ENCODE measurements at regions not wholly inside any gene's neighbourhood (a gene's known extent, or its start where the extent isn't known, plus 50 kb on each side); places are given as distances from the start of the nearest gene placed in this dataset.

DNA sequence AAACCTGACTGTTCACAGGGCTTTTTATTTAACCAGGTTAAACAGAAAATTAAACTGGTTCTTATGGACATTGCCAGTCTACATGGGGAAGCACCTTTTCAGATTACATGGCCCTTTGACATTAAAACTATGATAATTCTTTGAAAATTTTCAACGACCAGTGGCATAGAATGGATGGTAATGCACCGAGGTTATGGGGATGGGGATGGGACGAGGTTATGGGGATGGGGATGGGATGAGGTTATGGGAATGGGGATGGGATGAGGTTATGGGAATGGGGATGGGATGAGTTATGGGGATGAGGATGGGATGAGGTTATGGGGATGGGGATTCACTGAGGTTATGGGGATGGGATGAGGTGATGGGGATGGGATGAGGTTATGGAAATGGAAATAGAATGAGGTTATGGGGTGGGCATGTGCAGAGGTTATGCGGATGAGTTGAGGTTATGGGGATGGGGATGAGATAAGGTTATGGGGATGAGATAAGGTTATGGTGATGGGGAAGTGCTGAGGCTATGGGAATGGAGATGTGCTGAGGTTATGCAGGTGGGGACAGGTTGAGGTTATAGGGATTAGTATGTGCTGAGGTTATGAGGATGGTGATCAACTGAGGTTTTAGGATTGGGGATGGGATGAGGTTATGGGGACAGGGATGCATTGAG lies 541.9 kb downstream of the CDH26 start:
- intact Hi-C loops (cut with DNase I) = loop anchor here in 1 of 4 donors (10.0 kb wide), 1 partner anchor 55 kb away; no protein-coding TSS in a partner anchor
- H3K27ac ChIP-seq (ENCODE audit: low read length) = no peak overlapping the region
- H3K9me3 ChIP-seq (ENCODE audit: control insufficient read depth, low read length) = no peaks in the 10 kb centered on the region
- 86% methylated on average over 4 of the region's 4 CpGs for WGBS
- DNase-seq (no peak), ATAC-seq (no peak)
- H3K27me3 ChIP-seq (ENCODE audit: control insufficient read depth, insufficient read depth) = no peaks in the 10 kb centered on the region
- H3K4me1 ChIP-seq (ENCODE audit: control insufficient read depth, insufficient read depth, low read length) = no peaks in the 10 kb centered on the region
- no peak overlapping the region for H3K4me3 ChIP-seq (ENCODE audit: low read length)

DNA sequence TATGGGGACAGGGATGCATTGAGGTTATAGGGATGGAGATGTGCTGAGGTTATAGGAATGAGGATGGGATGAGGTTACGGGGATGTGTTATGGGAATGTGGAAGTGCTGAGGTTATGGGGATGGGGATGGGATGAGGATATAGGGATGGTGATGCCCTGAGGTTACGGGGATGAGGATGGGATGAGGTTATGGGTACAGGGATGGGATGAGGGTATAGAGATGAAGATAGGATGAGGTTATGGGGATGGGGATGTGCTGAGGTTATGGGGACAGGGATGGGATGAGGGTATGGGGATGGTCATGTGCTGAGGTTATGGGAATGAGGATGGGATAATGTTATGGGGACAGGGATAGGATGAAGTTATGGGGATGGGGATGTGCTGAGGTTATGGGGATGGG lies 542.8 kb downstream of the CDH26 start:
- WGBS = 94% methylated on average over 2 of the region's 2 CpGs
- no peak for ATAC-seq
- H3K4me1 ChIP-seq (ENCODE audit: control insufficient read depth, insufficient read depth, low read length) = no peaks in the 10 kb centered on the region
- no peak overlapping the region for H3K4me3 ChIP-seq (ENCODE audit: low read length)
- no peaks in the 10 kb centered on the region for H3K27me3 ChIP-seq (ENCODE audit: control insufficient read depth, insufficient read depth)
- intact Hi-C loops (cut with DNase I) = loop anchor here in 1 of 4 donors (10.0 kb wide), 1 partner anchor 56 kb away; no protein-coding TSS in a partner anchor
- H3K27ac ChIP-seq (ENCODE audit: low read length) = no peak overlapping the region
- no peak for DNase-seq
- no peaks in the 10 kb centered on the region for H3K9me3 ChIP-seq (ENCODE audit: control insufficient read depth, low read length)

DNA sequence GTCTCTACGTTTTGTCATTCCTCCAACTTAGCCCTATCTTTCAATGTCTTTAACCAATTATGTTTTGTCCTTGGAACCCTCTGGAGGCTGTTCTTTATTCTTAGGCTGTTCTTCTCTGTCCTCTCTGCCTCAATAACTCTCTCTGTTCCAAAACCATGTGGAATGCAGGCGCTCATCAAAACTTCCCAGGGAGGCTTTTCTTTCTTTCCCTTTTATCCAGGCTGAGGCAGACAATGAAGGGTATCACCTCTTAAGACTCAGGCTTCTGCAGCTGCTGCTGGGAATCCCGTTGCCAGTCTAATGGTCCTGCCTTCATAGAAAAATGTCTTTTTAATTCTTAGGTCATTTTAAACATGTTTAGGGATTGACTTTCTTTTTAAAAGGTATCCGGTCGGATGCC lies 544.7 kb downstream of the CDH26 start:
- Histone ChIP-seq H3K27ac (ENCODE audit: low read length) (no peak overlapping the region), H3K27me3 (ENCODE audit: control insufficient read depth, insufficient read depth) (no peaks in the 10 kb centered on the region), H3K9me3 (ENCODE audit: control insufficient read depth, low read length) (no peaks in the 10 kb centered on the region), H3K4me1 (ENCODE audit: control insufficient read depth, insufficient read depth, low read length) (no peaks in the 10 kb centered on the region), H3K4me3 (ENCODE audit: low read length) (no peak overlapping the region)
- ATAC-seq = no peak
- intact Hi-C loops (cut with DNase I) = loop anchor here in 1 of 4 donors (10.0 kb wide), 1 partner anchor 58 kb away; no protein-coding TSS in a partner anchor
- 79% methylated on average over 5 of the region's 5 CpGs for WGBS
- no peak for DNase-seq

DNA sequence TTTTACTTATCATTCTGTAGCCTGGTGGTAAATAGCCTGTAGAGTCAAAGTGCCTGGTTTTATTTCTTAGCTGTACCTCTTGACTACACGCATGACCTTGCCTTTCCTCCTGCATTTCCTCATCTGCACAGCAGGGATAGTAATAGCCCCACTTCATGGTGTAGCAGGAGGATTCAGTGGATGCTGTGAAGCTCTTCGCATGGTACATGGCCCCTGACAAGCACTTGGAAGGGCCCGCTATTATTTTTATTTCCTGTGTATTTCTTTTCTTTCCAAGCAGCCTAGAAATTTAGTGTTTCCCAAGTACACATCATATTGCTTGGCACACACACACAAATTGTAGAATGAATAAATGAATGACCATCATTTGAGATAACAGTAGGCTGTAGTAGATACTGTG lies 547.2 kb downstream of the CDH26 start:
- WGBS = 59% methylated on average over 3 of the region's 3 CpGs

GRCh38 chr20:60506061-60506460 lies 547.8 kb downstream of the CDH26 start:
- H3K4me3 ChIP-seq (ENCODE audit: low read length) = no peak overlapping the region
- H3K27me3 ChIP-seq (ENCODE audit: control insufficient read depth, insufficient read depth) = no peaks in the 10 kb centered on the region
- 87% methylated on average over 3 of the region's 3 CpGs for WGBS
- intact Hi-C loops (cut with DNase I) = loop anchor here in 1 of 4 donors (10.0 kb wide), 1 partner anchor 61 kb away; no protein-coding TSS in a partner anchor
- no peak for DNase-seq
- H3K4me1 ChIP-seq (ENCODE audit: control insufficient read depth, insufficient read depth, low read length) = no peaks in the 10 kb centered on the region
- no peak for ATAC-seq
- H3K27ac ChIP-seq (ENCODE audit: low read length) = no peak overlapping the region
- H3K9me3 ChIP-seq (ENCODE audit: control insufficient read depth, low read length) = no peaks in the 10 kb centered on the region

More for the DNA sequence above, 547.2 kb downstream of the CDH26 start:
- DNase-seq (no peak), ATAC-seq (no peak)
- intact Hi-C loops (cut with DNase I) = loop anchor here in 1 of 4 donors (10.0 kb wide), 1 partner anchor 61 kb away; no protein-coding TSS in a partner anchor
- Histone ChIP-seq H3K9me3 (ENCODE audit: control insufficient read depth, low read length) (no peaks in the 10 kb centered on the region), H3K4me1 (ENCODE audit: control insufficient read depth, insufficient read depth, low read length) (no peaks in the 10 kb centered on the region), H3K4me3 (ENCODE audit: low read length) (no peak overlapping the region), H3K27me3 (ENCODE audit: control insufficient read depth, insufficient read depth) (no peaks in the 10 kb centered on the region), H3K27ac (ENCODE audit: low read length) (no peak overlapping the region)

DNA sequence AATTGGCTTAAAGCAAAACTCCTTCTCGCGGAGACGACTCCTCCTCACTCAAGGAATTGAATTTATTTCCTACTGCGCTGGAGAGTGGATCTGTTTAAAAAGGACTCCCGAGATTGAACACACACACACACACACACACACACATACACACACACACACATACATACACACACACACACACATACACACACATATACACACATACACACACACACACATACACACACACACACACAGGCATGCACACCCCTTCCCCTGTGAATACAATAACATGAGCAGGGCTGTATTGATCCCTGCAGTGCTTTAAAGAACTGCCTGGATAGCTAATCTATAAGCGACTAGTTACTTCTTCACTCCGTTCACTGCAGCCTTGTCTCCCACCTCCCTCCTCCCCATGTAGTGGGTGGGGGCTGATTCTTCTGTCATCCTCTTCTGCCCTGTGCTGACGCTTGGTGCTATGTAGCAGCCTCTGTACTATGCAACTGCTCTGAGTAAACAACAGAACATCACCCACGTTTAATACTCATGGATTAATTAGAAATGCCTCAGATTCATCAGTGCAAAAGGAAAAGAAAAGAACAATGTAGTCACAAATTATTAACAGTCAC lies 549.0 kb downstream of the CDH26 start:
- intact Hi-C loops (cut with DNase I) = loop anchor here in 1 of 4 donors (10.0 kb wide), 1 partner anchor 62 kb away; no protein-coding TSS in a partner anchor
- WGBS = 56% methylated on average over 9 of the region's 9 CpGs
- Histone ChIP-seq H3K27me3 (ENCODE audit: control insufficient read depth, insufficient read depth) (no peaks in the 10 kb centered on the region), H3K9me3 (ENCODE audit: control insufficient read depth, low read length) (no peaks in the 10 kb centered on the region), H3K4me1 (ENCODE audit: control insufficient read depth, insufficient read depth, low read length) (no peaks in the 10 kb centered on the region), H3K4me3 (ENCODE audit: low read length) (no peak overlapping the region), H3K27ac (ENCODE audit: low read length) (no peak overlapping the region)
- ATAC-seq (no peak), DNase-seq (no peak)

- intact Hi-C loops (cut with DNase I) = loop anchor here in 1 of 4 donors (10.0 kb wide), 1 partner anchor 65 kb away; no protein-coding TSS in a partner anchor
- H3K9me3 ChIP-seq (ENCODE audit: control insufficient read depth, low read length) = no peaks in the 10 kb centered on the region
- DNase-seq (no peak), ATAC-seq (no peak)
- 81% methylated on average over 4 of the region's 4 CpGs for WGBS
- H3K27ac ChIP-seq (ENCODE audit: low read length) = no peak overlapping the region
- H3K4me3 ChIP-seq (ENCODE audit: low read length) = no peak overlapping the region
- H3K27me3 ChIP-seq (ENCODE audit: control insufficient read depth, insufficient read depth) = no peaks in the 10 kb centered on the region
- H3K4me1 ChIP-seq (ENCODE audit: control insufficient read depth, insufficient read depth, low read length) = no peaks in the 10 kb centered on the region
These were observed 551.2 kb downstream of the CDH26 start for GRCh38 chr20:60509407-60509806.

GRCh38 chr20:60510356-60510755 lies 552.1 kb downstream of the CDH26 start:
- Histone ChIP-seq H3K4me3 (ENCODE audit: low read length) (no peak overlapping the region), H3K4me1 (ENCODE audit: control insufficient read depth, insufficient read depth, low read length) (no peaks in the 10 kb centered on the region), H3K9me3 (ENCODE audit: control insufficient read depth, low read length) (no peaks in the 10 kb centered on the region), H3K27me3 (ENCODE audit: control insufficient read depth, insufficient read depth) (no peaks in the 10 kb centered on the region), H3K27ac (ENCODE audit: low read length) (no peak overlapping the region)
- ATAC-seq = no peak
- DNase-seq = no peak
- intact Hi-C loops (cut with DNase I) = no loop called here
- 73% methylated on average over 4 of the region's 4 CpGs for WGBS

DNA sequence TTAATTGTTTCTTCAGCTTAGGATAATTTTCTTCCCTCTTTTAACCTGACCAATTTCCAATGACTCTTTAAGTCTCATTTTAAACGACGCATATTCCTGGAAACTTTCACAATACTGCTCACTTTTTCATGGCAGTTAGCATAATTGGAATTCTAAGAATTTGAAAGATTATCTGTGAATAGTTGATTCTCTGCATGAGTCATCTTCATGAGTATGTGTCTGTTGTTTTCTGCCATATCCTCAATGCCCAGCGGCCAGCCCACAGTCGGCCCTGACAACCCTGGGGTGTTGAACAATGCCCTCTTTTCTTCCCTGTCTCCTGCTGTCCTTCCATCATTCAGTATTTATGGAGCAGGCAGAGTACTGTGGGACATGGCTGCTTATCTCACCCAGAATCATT lies 554.2 kb downstream of the CDH26 start:
- WGBS = 46% methylated on average over 4 of the region's 4 CpGs
- Histone ChIP-seq H3K27me3 (ENCODE audit: control insufficient read depth, insufficient read depth) (no peaks in the 10 kb centered on the region), H3K4me3 (ENCODE audit: low read length) (no peak overlapping the region), H3K27ac (ENCODE audit: low read length) (no peak overlapping the region), H3K9me3 (ENCODE audit: control insufficient read depth, low read length) (no peaks in the 10 kb centered on the region), H3K4me1 (ENCODE audit: control insufficient read depth, insufficient read depth, low read length) (no peaks in the 10 kb centered on the region)
- no peak for DNase-seq
- no peak for ATAC-seq
- intact Hi-C loops (cut with DNase I) = no loop called here

DNA sequence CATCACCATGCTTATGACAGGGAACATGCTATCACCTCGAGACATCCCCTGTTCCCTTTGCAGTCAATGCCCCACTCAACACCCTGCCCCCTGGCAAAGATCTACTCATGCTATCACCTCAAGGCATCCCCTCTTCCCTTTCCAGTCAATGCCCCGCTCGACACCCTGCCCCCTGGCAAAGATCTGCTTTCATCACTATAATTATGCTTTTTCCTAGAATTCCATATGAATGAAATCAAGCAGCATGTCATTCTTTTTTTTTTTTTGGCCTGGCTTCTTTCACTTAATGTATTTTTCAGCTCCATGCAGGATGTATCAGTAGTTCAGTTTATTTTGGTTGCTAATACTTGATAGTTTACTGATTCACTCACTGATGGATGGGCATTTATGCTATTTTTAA lies 554.9 kb downstream of the CDH26 start:
- Histone ChIP-seq H3K27ac (ENCODE audit: low read length) (no peak overlapping the region), H3K4me1 (ENCODE audit: control insufficient read depth, insufficient read depth, low read length) (no peaks in the 10 kb centered on the region), H3K9me3 (ENCODE audit: control insufficient read depth, low read length) (no peaks in the 10 kb centered on the region), H3K27me3 (ENCODE audit: control insufficient read depth, insufficient read depth) (no peaks in the 10 kb centered on the region), H3K4me3 (ENCODE audit: low read length) (no peak overlapping the region)
- WGBS = 39% methylated on average over 3 of the region's 3 CpGs
- DNase-seq (no peak), ATAC-seq (no peak)
- intact Hi-C loops (cut with DNase I) = no loop called here

- no peak for ATAC-seq
- DNase-seq = no peak
- H3K4me1 ChIP-seq (ENCODE audit: control insufficient read depth, insufficient read depth, low read length) = no peaks in the 10 kb centered on the region
- 81% methylated on average over 2 of the region's 2 CpGs for WGBS
- no peak overlapping the region for H3K4me3 ChIP-seq (ENCODE audit: low read length)
- no peaks in the 10 kb centered on the region for H3K27me3 ChIP-seq (ENCODE audit: control insufficient read depth, insufficient read depth)
- intact Hi-C loops (cut with DNase I) = no loop called here
- no peaks in the 10 kb centered on the region for H3K9me3 ChIP-seq (ENCODE audit: control insufficient read depth, low read length)
- H3K27ac ChIP-seq (ENCODE audit: low read length) = no peak overlapping the region
These were observed 558.2 kb downstream of the CDH26 start for GRCh38 chr20:60516442-60516841.

All from right cardiac atrium (tissue), 5 donors.